Hepatocyte (in vitro differentiated cells): ENCODE measurements at regions not wholly inside any gene's neighbourhood (a gene's known extent, or its start where the extent isn't known, plus 50 kb on each side); places are given as distances from the start of the nearest gene placed in this dataset.
"Not testable (repeated sequence)": the region's sequence is repeated elsewhere in the genome, so short reads cannot be mapped to it uniquely, and the experiment has no call there.

Experiments
- DNase-seq: peaks from one replicate; pipeline ENCODE4 v3.0.0-alpha.2; 2016; ENCODE audit warnings: low spot score
- H2AFZ ChIP-seq: fragments of 200-600 bp; sonication (generic); 2 replicates; pipeline ENCODE4 v1.6.0; 2016; ENCODE audit warnings: antibody characterized with exemption, mild to moderate bottlenecking
- H3K27ac ChIP-seq: fragments of 200-600 bp; sonication (generic); 2 replicates; pipeline ENCODE4 v1.5.1; 2016; ENCODE audit warnings: mild to moderate bottlenecking
- H3K27me3 ChIP-seq: fragments of 200-600 bp; sonication (generic); 2 replicates; pipeline ENCODE4 v1.6.1; 2016
- H3K36me3 ChIP-seq: fragments of 200-600 bp; sonication (generic); replicated peaks from 2 replicates; pipeline ENCODE4 v1.5.1; 2016; ENCODE audit warnings: low read depth; ENCODE audit not compliant: insufficient read depth
- H3K4me1 ChIP-seq: fragments of 200-600 bp; sonication (generic); 2 replicates; pipeline ENCODE4 v1.5.1; 2016; ENCODE audit warnings: mild to moderate bottlenecking, moderate library complexity; ENCODE audit not compliant: insufficient read depth
- H3K4me2 ChIP-seq: fragments of 200-600 bp; sonication (generic); 2 replicates; pipeline ENCODE4 v1.6.0; 2016
- H3K4me3 ChIP-seq: fragments of 200-600 bp; sonication (generic); 2 replicates; pipeline ENCODE4 v1.5.1; 2016; ENCODE audit warnings: mild to moderate bottlenecking
- H3K79me2 ChIP-seq: fragments of 200-600 bp; sonication (generic); 2 replicates; pipeline ENCODE4 v1.6.0; 2017; ENCODE audit warnings: mild to moderate bottlenecking
- H3K9me2 ChIP-seq: fragments of 200-600 bp; sonication (generic); replicated peaks from 2 replicates; pipeline ENCODE4 v1.6.0; 2017; ENCODE audit warnings: mild to moderate bottlenecking; ENCODE audit not compliant: insufficient read depth
- H3K9me3 ChIP-seq: fragments of 200-600 bp; sonication (generic); 2 replicates; pipeline ENCODE4 v1.5.1; 2016; ENCODE audit warnings: low read depth, mild to moderate bottlenecking
- H4K20me1 ChIP-seq: fragments of 200-600 bp; sonication (generic); 2 replicates; pipeline ENCODE4 v1.6.0; 2016; ENCODE audit warnings: mild to moderate bottlenecking; ENCODE audit not compliant: insufficient read depth, poor library complexity, severe bottlenecking
- CTCF ChIP-seq: fragments of 200-600 bp; sonication (generic); IDR thresholded peaks from 2 replicates; pipeline ENCODE4 v1.5.1; 2016; ENCODE audit warnings: antibody characterized with exemption, mild to moderate bottlenecking; ENCODE audit not compliant: poor library complexity
- EZH2 ChIP-seq: fragments of 200-600 bp; sonication (generic); IDR thresholded peaks from 2 replicates; pipeline ENCODE4 v1.6.1; 2016; ENCODE audit warnings: antibody characterized with exemption, mild to moderate bottlenecking, borderline replicate concordance
- EZH2phosphoT487 ChIP-seq: fragments of 200-600 bp; sonication (generic); IDR thresholded peaks from one replicate; pipeline ENCODE4 v1.6.1; 2018; ENCODE audit warnings: antibody characterized with exemption, mild to moderate bottlenecking, low read depth, moderate library complexity; ENCODE audit not compliant: unreplicated experiment, severe bottlenecking
- WGBS: methylation state at CpG from one replicate; pipeline ENCODE4 v1.1.6; 2016; ENCODE audit warnings: low lambda C conversion rate; ENCODE audit errors: missing lambda C conversion rate; 5-methylcytosine and 5-hydroxymethylcytosine counted together

- Histone ChIP-seq H3K9me2 (no peaks in the 10 kb centered on the region), H3K4me1 (no peaks in the 10 kb centered on the region), H3K4me3 (no peak overlapping the region), H3K27ac (no peak overlapping the region), H3K27me3 (peaks cover 11% of the 10 kb centered on the region), H3K4me2 (no peak overlapping the region), H3K9me3 (no peaks in the 10 kb centered on the region), H3K36me3 (no peaks in the 10 kb centered on the region), H4K20me1 (no peaks in the 10 kb centered on the region), H2AFZ (no peak overlapping the region), H3K79me2 (no peaks in the 10 kb centered on the region)
- no peak for DNase-seq
- 90% methylated on average over 16 of the region's 16 CpGs for WGBS
- TF ChIP-seq EZH2phosphoT487, result no peak
- TF ChIP-seq EZH2, result no peak
- no peak for TF ChIP-seq CTCF
Observed at GRCh38 chr2:239548965-239549595, 148.3 kb upstream of the HDAC4 start.

GRCh38 chr2:239548451-239548871 lies 147.6 kb upstream of the HDAC4 start:
- no peak overlapping the region for H2AFZ ChIP-seq
- H3K4me3 ChIP-seq, result no peak overlapping the region
- no peaks in the 10 kb centered on the region for H3K4me1 ChIP-seq
- no peaks in the 10 kb centered on the region for H3K36me3 ChIP-seq
- no peaks in the 10 kb centered on the region for H3K9me3 ChIP-seq
- peaks cover 5% of the 10 kb centered on the region for H3K27me3 ChIP-seq
- no peaks in the 10 kb centered on the region for H4K20me1 ChIP-seq
- H3K27ac ChIP-seq, result no peak overlapping the region
- no peak for DNase-seq
- no peak for TF ChIP-seq CTCF
- no peak for TF ChIP-seq EZH2phosphoT487
- no peak for TF ChIP-seq EZH2
- WGBS, result 88% methylated on average over 12 of the region's 12 CpGs
- no peaks in the 10 kb centered on the region for H3K9me2 ChIP-seq
- no peaks in the 10 kb centered on the region for H3K79me2 ChIP-seq
- no peak overlapping the region for H3K4me2 ChIP-seq

- not testable (repeated sequence) for H3K36me3 ChIP-seq, H4K20me1 ChIP-seq, H3K27me3 ChIP-seq, H3K79me2 ChIP-seq, H3K4me1 ChIP-seq, H3K4me3 ChIP-seq, H2AFZ ChIP-seq, H3K9me3 ChIP-seq, H3K27ac ChIP-seq, DNase-seq, H3K9me2 ChIP-seq, H3K4me2 ChIP-seq
- WGBS, result 96% methylated on average over 3 of the region's 3 CpGs
Observed at GRCh38 chr2:239547140-239547539, 146.3 kb upstream of the HDAC4 start.

GRCh38 chr2:239546541-239546940 lies 145.7 kb upstream of the HDAC4 start:
- H3K4me2 ChIP-seq, result no peak overlapping the region
- H3K9me3 ChIP-seq, result no peaks in the 10 kb centered on the region
- no peaks in the 10 kb centered on the region for H3K79me2 ChIP-seq
- no peak for DNase-seq
- H3K9me2 ChIP-seq, result no peaks in the 10 kb centered on the region
- H3K27ac ChIP-seq, result no peak overlapping the region
- no peak overlapping the region for H2AFZ ChIP-seq
- H3K4me3 ChIP-seq, result no peak overlapping the region
- WGBS, result 91% methylated on average over 9 of the region's 9 CpGs
- no peaks in the 10 kb centered on the region for H4K20me1 ChIP-seq
- no peaks in the 10 kb centered on the region for H3K4me1 ChIP-seq
- TF ChIP-seq EZH2 (no peak), CTCF (no peak), EZH2phosphoT487 (no peak)
- H3K36me3 ChIP-seq, result no peaks in the 10 kb centered on the region
- peaks cover 5% of the 10 kb centered on the region for H3K27me3 ChIP-seq
